ENCODE measurements at regions not wholly inside any gene's neighbourhood (a gene's known extent, or its start where the extent isn't known, plus 50 kb on each side); places are given as distances from the start of the nearest gene placed in this dataset.
A peak's percentile ranks its signal among the peaks of the same experiment; 100 is the strongest.

GRCh38 chr4:15226203-15226602 is 201.6 kb upstream of the C1QTNF7 start:
- no peak for DNase-seq (ENCODE audit: low read depth in 2 of 2, low spot score in 1 of 2)

- DNase-seq (ENCODE audit: low read depth in 2 of 2, low spot score in 1 of 2): peak; percentile 37 to 52
Observed at GRCh38 chr4:15231265-15232091, 196.4 kb upstream of the C1QTNF7 start.

- DNase-seq (ENCODE audit: low read depth in 2 of 2, low spot score in 1 of 2): no peak
Observed at GRCh38 chr4:15232366-15233263, 195.2 kb upstream of the C1QTNF7 start.

GRCh38 chr4:15233264-15233597 is 194.6 kb upstream of the C1QTNF7 start:
- DNase-seq (ENCODE audit: low read depth in 2 of 2, low spot score in 1 of 2): no peak

- DNase-seq (ENCODE audit: low read depth in 2 of 2, low spot score in 1 of 2): no peak
Observed at GRCh38 chr4:15233626-15234025, 194.2 kb upstream of the C1QTNF7 start.

GRCh38 chr4:15234116-15234855 is 193.5 kb upstream of the C1QTNF7 start:
- no peak for DNase-seq (ENCODE audit: low read depth in 2 of 2, low spot score in 1 of 2)

- no peak for DNase-seq (ENCODE audit: low read depth in 2 of 2, low spot score in 1 of 2)
Observed at GRCh38 chr4:15234856-15235126, 193.0 kb upstream of the C1QTNF7 start.

GRCh38 chr4:15235135-15235534 is 192.7 kb upstream of the C1QTNF7 start:
- DNase-seq (ENCODE audit: low read depth in 2 of 2, low spot score in 1 of 2): no peak

- no peak for DNase-seq (ENCODE audit: low read depth in 2 of 2, low spot score in 1 of 2)
Observed at GRCh38 chr4:15237648-15238230, 190.1 kb upstream of the C1QTNF7 start.

GRCh38 chr4:15238720-15239119 is 189.1 kb upstream of the C1QTNF7 start:
- no peak for DNase-seq (ENCODE audit: low read depth in 2 of 2, low spot score in 1 of 2)

- DNase-seq (ENCODE audit: low read depth in 2 of 2, low spot score in 1 of 2): no peak
Observed at GRCh38 chr4:15239866-15240265, 188.0 kb upstream of the C1QTNF7 start.

- no peak for DNase-seq (ENCODE audit: low read depth in 2 of 2, low spot score in 1 of 2)
Observed at GRCh38 chr4:15240764-15241163, 187.1 kb upstream of the C1QTNF7 start.

- no peak for DNase-seq (ENCODE audit: low read depth in 2 of 2, low spot score in 1 of 2)
Observed at GRCh38 chr4:15242021-15242420, 185.8 kb upstream of the C1QTNF7 start.

- DNase-seq (ENCODE audit: low read depth in 2 of 2, low spot score in 1 of 2): no peak
Observed at GRCh38 chr4:15244354-15244753, 183.5 kb upstream of the C1QTNF7 start.

GRCh38 chr4:15245006-15245530 is 182.8 kb upstream of the C1QTNF7 start:
- no peak for DNase-seq (ENCODE audit: low read depth in 2 of 2, low spot score in 1 of 2)

- no peak for DNase-seq (ENCODE audit: low read depth in 2 of 2, low spot score in 1 of 2)
Observed at GRCh38 chr4:15250021-15250441, 177.8 kb upstream of the C1QTNF7 start.

GRCh38 chr4:15253349-15253748 is 174.5 kb upstream of the C1QTNF7 start:
- DNase-seq (ENCODE audit: low read depth in 2 of 2, low spot score in 1 of 2): no peak

GRCh38 chr4:15254236-15254880 is 173.5 kb upstream of the C1QTNF7 start:
- no peak for DNase-seq (ENCODE audit: low read depth in 2 of 2, low spot score in 1 of 2)

GRCh38 chr4:15255537-15255936 is 172.3 kb upstream of the C1QTNF7 start:
- no peak for DNase-seq (ENCODE audit: low read depth in 2 of 2, low spot score in 1 of 2)

- DNase-seq (ENCODE audit: low read depth in 2 of 2, low spot score in 1 of 2): no peak
Observed at GRCh38 chr4:15260758-15261157, 167.1 kb upstream of the C1QTNF7 start.

GRCh38 chr4:15262396-15262795 is 165.4 kb upstream of the C1QTNF7 start:
- no peak for DNase-seq (ENCODE audit: low read depth in 2 of 2, low spot score in 1 of 2)

All from stimulated activated CD8-positive, alpha-beta memory T cell treated with anti-CD3 and anti-CD28 coated beads, Interleukin-4, amount 100 ng/mL, for 1 hour (primary cell).